Coronary artery (tissue), 2 donors: ENCODE measurements at regions not wholly inside any gene's neighbourhood (a gene's known extent, or its start where the extent isn't known, plus 50 kb on each side); places are given as distances from the start of the nearest gene placed in this dataset.

Experiments
- DNase-seq: peaks from one replicate; pipeline ENCODE4 v3.0.0-alpha.2; 2017; ENCODE audit warnings: low spot score
- H3K27ac ChIP-seq, 2 donors: fragments of 200-600 bp; sonication (generic); one replicate each; pipeline ENCODE4 v1.5.1; 2016 to 2019
- H3K4me3 ChIP-seq: fragments of 200-600 bp; sonication (generic); 2 replicates; pipeline ENCODE4 v1.5.1; 2016; ENCODE audit warnings: mild to moderate bottlenecking, moderate library complexity
- CTCF ChIP-seq: fragments of 200-600 bp; sonication (generic); IDR thresholded peaks from one replicate; pipeline ENCODE4 v1.5.1; 2019; ENCODE audit warnings: antibody characterized with exemption

- DNase-seq, result no peak
- H3K4me3 ChIP-seq, result no peak overlapping the region
- H3K27ac ChIP-seq, result no peak overlapping the region
- TF ChIP-seq CTCF, result no peak
These were observed 393.5 kb downstream of the BUD13 start for GRCh38 chr11:116379185-116379828.

GRCh38 chr11:116376547-116376946 is 396.2 kb downstream of the BUD13 start:
- no peak for DNase-seq
- no peak overlapping the region for H3K4me3 ChIP-seq
- TF ChIP-seq CTCF, result no peak
- H3K27ac ChIP-seq, result no peak overlapping the region

- Histone ChIP-seq H3K4me3 (no peak overlapping the region), H3K27ac (no peak overlapping the region)
- DNase-seq, result no peak
- TF ChIP-seq CTCF, result no peak
These were observed 396.7 kb downstream of the BUD13 start for GRCh38 chr11:116376054-116376453.

GRCh38 chr11:116375221-116375620 is 397.6 kb downstream of the BUD13 start:
- no peak for TF ChIP-seq CTCF
- Histone ChIP-seq H3K4me3 (no peak overlapping the region), H3K27ac (no peak overlapping the region)
- no peak for DNase-seq

- Histone ChIP-seq H3K27ac (no peak overlapping the region), H3K4me3 (no peak overlapping the region)
- DNase-seq, result no peak
- no peak for TF ChIP-seq CTCF
These were observed 398.7 kb downstream of the BUD13 start for GRCh38 chr11:116374085-116374484.

- TF ChIP-seq CTCF, result no peak
- no peak overlapping the region for H3K27ac ChIP-seq
- H3K4me3 ChIP-seq, result no peak overlapping the region
- no peak for DNase-seq
These were observed 399.5 kb downstream of the BUD13 start for GRCh38 chr11:116373104-116373944.

GRCh38 chr11:116371146-116371545 is 401.6 kb downstream of the BUD13 start:
- DNase-seq, result no peak
- Histone ChIP-seq H3K4me3 (no peak overlapping the region), H3K27ac (no peak overlapping the region)
- no peak for TF ChIP-seq CTCF
